H9 (cell line): ENCODE measurements at regions not wholly inside any gene's neighbourhood (a gene's known extent, or its start where the extent isn't known, plus 50 kb on each side); places are given as distances from the start of the nearest gene placed in this dataset.

Source experiments
- DNase-seq: peaks from one replicate; pipeline ENCODE4 v3.0.0-alpha.2; 2017
- H2AFZ ChIP-seq: one replicate; pipeline ENCODE4 v1.6.1; 2013; ENCODE audit warnings: mild to moderate bottlenecking, low read length, control low read depth, moderate library complexity
- H2AK5ac ChIP-seq: 2 replicates; pipeline ENCODE4 v1.6.1; 2013; ENCODE audit warnings: low read length, control low read depth, mixed read lengths; ENCODE audit not compliant: insufficient read length
- H2BK120ac ChIP-seq: one replicate; pipeline ENCODE4 v1.6.1; 2013; ENCODE audit warnings: low read depth, mild to moderate bottlenecking, low read length, control low read depth, inconsistent platforms; ENCODE audit not compliant: poor library complexity, severe bottlenecking
- H2BK12ac ChIP-seq: 2 replicates; pipeline ENCODE4 v1.6.1; 2013; ENCODE audit warnings: low read length, control low read depth, mixed read lengths, low read depth; ENCODE audit not compliant: insufficient read length
- H2BK15ac ChIP-seq: 2 replicates; pipeline ENCODE4 v1.6.1; 2013; ENCODE audit warnings: low read depth, low read length, control low read depth
- H2BK20ac ChIP-seq: one replicate; pipeline ENCODE4 v1.6.1; 2013; ENCODE audit warnings: low read depth, mild to moderate bottlenecking, low read length, control low read depth, inconsistent platforms; ENCODE audit not compliant: poor library complexity, severe bottlenecking
- H2BK5ac ChIP-seq: 2 replicates; pipeline ENCODE4 v1.6.1; 2013; ENCODE audit warnings: low read length, control low read depth, mixed read lengths; ENCODE audit not compliant: insufficient read length
- H3K14ac ChIP-seq: 2 replicates; pipeline ENCODE4 v1.6.1; 2013; ENCODE audit warnings: low read length, control low read depth; ENCODE audit not compliant: insufficient read depth
- H3K18ac ChIP-seq: 2 replicates; pipeline ENCODE4 v1.6.1; 2013; ENCODE audit warnings: low read depth, mild to moderate bottlenecking, mixed read lengths, low read length, control low read depth; ENCODE audit not compliant: insufficient read length
- H3K23ac ChIP-seq: 2 replicates; pipeline ENCODE4 v1.6.1; 2013; ENCODE audit warnings: low read length, control low read depth, mixed read lengths, low read depth; ENCODE audit not compliant: insufficient read length
- H3K23me2 ChIP-seq: 2 replicates; pipeline ENCODE4 v1.6.1; 2013; ENCODE audit warnings: low read depth, mild to moderate bottlenecking, mixed read lengths, low read length, control low read depth; ENCODE audit not compliant: insufficient read length, poor library complexity, severe bottlenecking
- H3K27ac ChIP-seq: 2 replicates; pipeline ENCODE4 v1.5.1; 2013; ENCODE audit warnings: low read length, control low read depth, mixed read lengths, low read depth; ENCODE audit not compliant: insufficient read length
- H3K27me3 ChIP-seq: 2 replicates; pipeline ENCODE4 v1.6.1; 2013; ENCODE audit warnings: low read length, control low read depth, inconsistent platforms; ENCODE audit not compliant: insufficient read depth
- H3K4ac ChIP-seq: 2 replicates; pipeline ENCODE4 v1.6.1; 2013; ENCODE audit warnings: low read depth, mild to moderate bottlenecking, control low read depth, inconsistent platforms, low read length, moderate library complexity
- H3K4me1 ChIP-seq: 2 replicates; pipeline ENCODE4 v1.6.1; 2013; ENCODE audit warnings: low read length, control low read depth, inconsistent platforms; ENCODE audit not compliant: insufficient read depth
- H3K4me2 ChIP-seq: 2 replicates; pipeline ENCODE4 v1.6.1; 2013; ENCODE audit warnings: low read length, control low read depth, mixed read lengths; ENCODE audit not compliant: insufficient read length, insufficient read depth
- H3K56ac ChIP-seq: 2 replicates; pipeline ENCODE4 v1.6.1; 2013; ENCODE audit warnings: low read depth, mild to moderate bottlenecking, mixed read lengths, low read length, control low read depth; ENCODE audit not compliant: insufficient read length
- H3K79me1 ChIP-seq: 2 replicates; pipeline ENCODE4 v1.6.1; 2013; ENCODE audit warnings: low read depth, mild to moderate bottlenecking, moderate library complexity, low read length, control low read depth, inconsistent platforms; ENCODE audit not compliant: insufficient read depth, poor library complexity, severe bottlenecking
- H3K79me2 ChIP-seq: 2 replicates; pipeline ENCODE4 v1.6.1; 2013; ENCODE audit warnings: low read length, control low read depth, inconsistent platforms; ENCODE audit not compliant: insufficient read depth
- H3K9ac ChIP-seq: 2 replicates; pipeline ENCODE4 v1.6.1; 2013; ENCODE audit warnings: low read length, control low read depth, mixed read lengths; ENCODE audit not compliant: insufficient read length; ENCODE audit errors: extremely low read depth
- H3K9me3 ChIP-seq: one replicate; pipeline ENCODE4 v1.6.1; 2013; ENCODE audit warnings: low read depth, low read length, inconsistent platforms; ENCODE audit not compliant: control insufficient read depth
- H3T11ph ChIP-seq: one replicate; pipeline ENCODE4 v1.6.1; 2013; ENCODE audit warnings: mild to moderate bottlenecking, low read length, control low read depth, inconsistent platforms
- H4K20me1 ChIP-seq: one replicate; pipeline ENCODE4 v1.6.1; 2013; ENCODE audit not compliant: control insufficient read depth, insufficient read length, insufficient read depth
- H4K5ac ChIP-seq: 2 replicates; pipeline ENCODE4 v1.6.1; 2013; ENCODE audit warnings: low read depth, mild to moderate bottlenecking, mixed read lengths, low read length, control low read depth; ENCODE audit not compliant: insufficient read length
- H4K8ac ChIP-seq: replicated peaks from 2 replicates; pipeline ENCODE4 v1.6.1; 2013; ENCODE audit warnings: low read length, control low read depth, mixed read lengths, low read depth; ENCODE audit not compliant: insufficient read length
- H4K91ac ChIP-seq: 2 replicates; pipeline ENCODE4 v1.6.1; 2013; ENCODE audit warnings: low read depth, mild to moderate bottlenecking, moderate library complexity, mixed read lengths, low read length, control low read depth; ENCODE audit not compliant: insufficient read length
- H3K27ac Mint-ChIP-seq, 3 experiments: 2 replicates in 2 of 3; 3 replicates in 1 of 3; pipeline ENCODE4 v1.8.0; 2020 to 2021; ENCODE audit warnings: mixed read lengths in 3 of 3, mild to moderate bottlenecking in 1 of 3, moderate library complexity in 1 of 3
- H3K27me3 Mint-ChIP-seq: 2 replicates; pipeline ENCODE4 v1.8.0; 2021; ENCODE audit warnings: low read depth, mild to moderate bottlenecking, moderate library complexity, mixed read lengths
- H3K36me3 Mint-ChIP-seq, 3 experiments: 2 replicates in 2 of 3; 3 replicates in 1 of 3; pipeline ENCODE4 v1.8.0; 2020 to 2021; ENCODE audit warnings: low read depth in 3 of 3, mixed read lengths in 3 of 3; ENCODE audit not compliant: insufficient read depth in 1 of 3
- H3K4me1 Mint-ChIP-seq, 2 experiments: 2 replicates each; pipeline ENCODE4 v1.8.0; 2020; ENCODE audit warnings: mixed read lengths in 2 of 2
- H3K4me3 Mint-ChIP-seq, 2 experiments: 2 replicates in 1 of 2; 3 replicates in 1 of 2; pipeline ENCODE4 v1.8.0; 2020 to 2021; ENCODE audit warnings: mild to moderate bottlenecking in 2 of 2, mixed read lengths in 2 of 2, moderate library complexity in 1 of 2
- H3K9me3 Mint-ChIP-seq, 2 experiments: 2 replicates in 1 of 2; 3 replicates in 1 of 2; pipeline ENCODE4 v1.8.0; 2020; ENCODE audit warnings: mild to moderate bottlenecking in 2 of 2, mixed read lengths in 2 of 2, moderate library complexity in 1 of 2
- WGBS: extraction: QIAGEN DNeasy Blood & Tissue Kit; methylation state at CpG from one replicate; pipeline ENCODE4 v1.1.7; 2013; ENCODE audit warnings: missing lambda C conversion rate, low lambda C conversion rate, mixed read lengths; ENCODE audit not compliant: insufficient read length; ENCODE audit errors: extremely low coverage; 5-methylcytosine and 5-hydroxymethylcytosine counted together
- TF ChIP-seq, protein P1 (sequence below): fragments of 200-600 bp; sonication (generic); conservative IDR thresholded peaks from 3 replicates; pipeline ENCODE4 v1.8.0; 2021; ENCODE audit warnings: antibody characterized with exemption, mild to moderate bottlenecking

DNA sequence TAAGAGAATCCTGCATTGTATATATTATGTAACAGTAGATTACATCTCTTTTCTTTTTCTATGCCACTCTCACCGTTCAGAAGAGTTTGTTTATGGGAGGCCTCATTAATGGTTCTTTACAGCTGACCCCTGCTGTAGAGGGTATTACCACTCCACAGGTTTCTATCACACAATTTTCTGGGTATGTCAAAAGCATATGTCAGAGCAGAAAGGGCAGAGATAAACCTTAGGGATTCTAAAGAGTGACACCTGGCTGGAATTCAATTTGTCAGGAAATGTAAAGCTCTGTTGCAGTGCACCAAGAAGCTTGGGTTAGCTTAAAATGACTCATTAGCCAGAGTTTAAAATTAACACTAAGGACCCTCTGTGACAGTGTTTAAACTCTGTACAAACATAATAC, 658.7 kb downstream of the PCDH18 start:
- H2BK12ac ChIP-seq = no peak overlapping the region
- Mint-ChIP-seq H3K36me3 (no peaks in the 10 kb centered on the region), H3K27ac (no peak overlapping the region), H3K4me1 (0 out of 4 replicates have a peak, but pooled peaks cover 0 to 2% of the 10 kb centered on the region in 2 experiments), H3K4me3 (no peak overlapping the region), H3K9me3 (peaks cover 0 to 3% of the 10 kb centered on the region in 2 experiments; a peak in 2 of 5 replicates), H3K27me3 (no peaks in the 10 kb centered on the region)
- H3K9ac ChIP-seq = no peak overlapping the region
- no peaks in the 10 kb centered on the region for H3K4me1 ChIP-seq
- H2AK5ac ChIP-seq = no peak overlapping the region
- no peak overlapping the region for H4K91ac ChIP-seq
- H3K27me3 ChIP-seq = no peaks in the 10 kb centered on the region
- no peak overlapping the region for H3K18ac ChIP-seq
- H4K8ac ChIP-seq = no peak overlapping the region
- H3T11ph ChIP-seq = no peak overlapping the region
- no peak overlapping the region for H2AFZ ChIP-seq
- no peak overlapping the region for H4K5ac ChIP-seq
- H3K79me1 ChIP-seq = no peaks in the 10 kb centered on the region
- H3K56ac ChIP-seq = no peak overlapping the region
- no peak overlapping the region for H2BK20ac ChIP-seq
- H3K14ac ChIP-seq = no peak overlapping the region
- no peaks in the 10 kb centered on the region for H3K23me2 ChIP-seq
- H2BK5ac ChIP-seq = no peak overlapping the region
- no peak overlapping the region for H2BK120ac ChIP-seq
- H3K23ac ChIP-seq = no peak overlapping the region
- no peaks in the 10 kb centered on the region for H3K9me3 ChIP-seq
- H2BK15ac ChIP-seq = no peak overlapping the region
- H3K4me2 ChIP-seq = no peak overlapping the region
- no peaks in the 10 kb centered on the region for H4K20me1 ChIP-seq
- no peak overlapping the region for H3K4ac ChIP-seq
- no peak overlapping the region for H3K27ac ChIP-seq
- no peak for DNase-seq
- WGBS = no CpG with 5 or more reads among the region's 1 CpG
- no peaks in the 10 kb centered on the region for H3K79me2 ChIP-seq
- TF ChIP-seq, protein P1, sequence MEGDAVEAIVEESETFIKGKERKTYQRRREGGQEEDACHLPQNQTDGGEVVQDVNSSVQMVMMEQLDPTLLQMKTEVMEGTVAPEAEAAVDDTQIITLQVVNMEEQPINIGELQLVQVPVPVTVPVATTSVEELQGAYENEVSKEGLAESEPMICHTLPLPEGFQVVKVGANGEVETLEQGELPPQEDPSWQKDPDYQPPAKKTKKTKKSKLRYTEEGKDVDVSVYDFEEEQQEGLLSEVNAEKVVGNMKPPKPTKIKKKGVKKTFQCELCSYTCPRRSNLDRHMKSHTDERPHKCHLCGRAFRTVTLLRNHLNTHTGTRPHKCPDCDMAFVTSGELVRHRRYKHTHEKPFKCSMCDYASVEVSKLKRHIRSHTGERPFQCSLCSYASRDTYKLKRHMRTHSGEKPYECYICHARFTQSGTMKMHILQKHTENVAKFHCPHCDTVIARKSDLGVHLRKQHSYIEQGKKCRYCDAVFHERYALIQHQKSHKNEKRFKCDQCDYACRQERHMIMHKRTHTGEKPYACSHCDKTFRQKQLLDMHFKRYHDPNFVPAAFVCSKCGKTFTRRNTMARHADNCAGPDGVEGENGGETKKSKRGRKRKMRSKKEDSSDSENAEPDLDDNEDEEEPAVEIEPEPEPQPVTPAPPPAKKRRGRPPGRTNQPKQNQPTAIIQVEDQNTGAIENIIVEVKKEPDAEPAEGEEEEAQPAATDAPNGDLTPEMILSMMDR = no peak
